SK-N-SH (cell line): ENCODE measurements at regions not wholly inside any gene's neighbourhood (a gene's known extent, or its start where the extent isn't known, plus 50 kb on each side); places are given as distances from the start of the nearest gene placed in this dataset.

ENCODE experiments used
- CTCF ChIA-PET: fragments of 300-600, 350-600 bp; formaldehyde crosslinking; extraction: SDS; loops from one replicate; lab custom pipeline; 2021; lab: Yijun Ruan, JAX
- POLR2A ChIA-PET: fragments of 350-600 bp; sonication (Branson Sonifier 250); formaldehyde crosslinking; extraction: SDS; loops from one replicate; lab custom pipeline; 2020; ENCODE audit warnings: antibody characterized with exemption, inconsistent platforms; lab: Yijun Ruan, JAX
- DNase-seq: peaks from one replicate; pipeline ENCODE4 v3.0.0; 2012
- H2AFZ ChIP-seq: fragments of 200-600 bp; sonication (generic); 2 replicates; pipeline ENCODE4 v1.8.1; 2016; ENCODE audit warnings: antibody characterized with exemption, mild to moderate bottlenecking, low read depth
- H3F3A ChIP-seq: fragments of 200-600 bp; sonication (generic); replicated peaks from 2 replicates; pipeline ENCODE3; 2016; ENCODE audit warnings: antibody characterized with exemption, mild to moderate bottlenecking; ENCODE audit not compliant: insufficient read depth
- H3K27ac ChIP-seq, 2 experiments: fragments of 200-500 bp in 1 of 2; fragments of 200-600 bp in 1 of 2; sonication (Bioruptor generic) in 1 of 2; sonication (generic), shearing (Covaris generic) in 1 of 2; 2 replicates each; pipeline versions ENCODE4 v1.5.1 to v1.6.1; 2014 to 2016; ENCODE audit warnings: low read depth in 2 of 2, inconsistent platforms in 1 of 2, low read length in 1 of 2, mild to moderate bottlenecking in 1 of 2, mixed read lengths in 1 of 2
- H3K27me3 ChIP-seq: fragments of 200-600 bp; sonication (generic), shearing (Covaris generic); 2 replicates; pipeline ENCODE4 v1.6.1; 2016; ENCODE audit warnings: mixed run types; ENCODE audit not compliant: insufficient read depth
- H3K36me3 ChIP-seq, 2 experiments: fragments of 200-500 bp in 1 of 2; fragments of 200-600 bp in 1 of 2; sonication (Bioruptor generic) in 1 of 2; sonication (generic) in 1 of 2; replicated peaks in 1 of 2; 2 replicates each; pipeline versions ENCODE3 to v1.5.1; 2014 to 2016; ENCODE audit warnings: low read length in 1 of 2, mild to moderate bottlenecking in 1 of 2; ENCODE audit not compliant: insufficient read depth in 2 of 2, control insufficient read depth in 1 of 2
- H3K4me1 ChIP-seq, 2 experiments: fragments of 200-500 bp in 1 of 2; fragments of 200-600 bp in 1 of 2; sonication (Bioruptor generic) in 1 of 2; sonication (generic), shearing (Covaris generic) in 1 of 2; 2 replicates each; pipeline versions ENCODE4 v1.5.1 to v1.6.1; 2014 to 2016; ENCODE audit warnings: low read depth in 1 of 2, low read length in 1 of 2, mixed run types in 1 of 2; ENCODE audit not compliant: insufficient read depth in 2 of 2, control insufficient read depth in 1 of 2
- H3K4me2 ChIP-seq: fragments of 200-600 bp; sonication (generic), shearing (Covaris generic); 2 replicates; pipeline ENCODE4 v1.6.1; 2017; ENCODE audit warnings: mixed run types
- H3K4me3 ChIP-seq, 2 experiments: fragments of 200-500 bp in 1 of 2; fragments of 200-600 bp in 1 of 2; sonication (Bioruptor generic) in 1 of 2; sonication (generic), shearing (Covaris generic) in 1 of 2; 2 replicates each; pipeline versions ENCODE4 v1.5.1 to v1.8.1; 2014 to 2016; ENCODE audit warnings: low read depth in 2 of 2, inconsistent platforms in 1 of 2, low read length in 1 of 2, mild to moderate bottlenecking in 1 of 2, mixed read lengths in 1 of 2, moderate library complexity in 1 of 2
- H3K79me2 ChIP-seq: fragments of 200-600 bp; sonication (generic); 2 replicates; pipeline ENCODE4 v1.8.1; 2017; ENCODE audit warnings: mild to moderate bottlenecking; ENCODE audit not compliant: insufficient read depth
- H3K9ac ChIP-seq: fragments of 200-600 bp; sonication (generic); 2 replicates; pipeline ENCODE4 v1.6.1; 2017; ENCODE audit warnings: mixed run types
- H3K9me2 ChIP-seq: fragments of 200-600 bp; sonication (generic); 2 replicates; pipeline ENCODE4 v1.6.1; 2017; ENCODE audit warnings: mixed run types
- H3K9me3 ChIP-seq: fragments of 200-600 bp; sonication (generic); 2 replicates; pipeline ENCODE4 v1.6.1; 2017; ENCODE audit warnings: mixed run types, mild to moderate bottlenecking, moderate library complexity
- H4K20me1 ChIP-seq: fragments of 200-600 bp; sonication (generic); 2 replicates; pipeline ENCODE4 v1.6.1; 2017; ENCODE audit warnings: mild to moderate bottlenecking, mixed run types; ENCODE audit not compliant: insufficient read depth
- EP300 ChIP-seq, 2 experiments: IDR thresholded peaks; 2 replicates each; pipeline versions ENCODE4 v1.4.0 to v1.6.1; 2012; ENCODE audit warnings: borderline replicate concordance in 1 of 2, low read depth in 1 of 2, low read length in 1 of 2
- EZH2phosphoT487 ChIP-seq: fragments of 200-600 bp; sonication (generic); IDR thresholded peaks from 2 replicates; pipeline ENCODE4 v1.6.1; 2017; ENCODE audit warnings: low read depth, mixed run types, mild to moderate bottlenecking, antibody characterized with exemption, moderate library complexity, borderline replicate concordance
- FOSL2 ChIP-seq: IDR thresholded peaks from 2 replicates; pipeline ENCODE4 v1.4.0; 2012; ENCODE audit warnings: low read depth, mild to moderate bottlenecking, moderate library complexity, borderline replicate concordance
- FOXM1 ChIP-seq: IDR thresholded peaks from 2 replicates; pipeline ENCODE4 v1.4.0; 2012; ENCODE audit warnings: low read depth, mild to moderate bottlenecking
- GATA2 ChIP-seq: sonication (generic); formaldehyde crosslinking; IDR thresholded peaks from 2 replicates; pipeline ENCODE4 v1.5.0; 2020; ENCODE audit warnings: mild to moderate bottlenecking, missing genetic modification reagents
- JUND ChIP-seq: IDR thresholded peaks from 2 replicates; pipeline ENCODE4 v1.4.0; 2012
- NFIC ChIP-seq: IDR thresholded peaks from 2 replicates; pipeline ENCODE4 v1.4.0; 2012; ENCODE audit warnings: borderline replicate concordance
- POLR2AphosphoS5 ChIP-seq: IDR thresholded peaks from 2 replicates; pipeline ENCODE4 v1.6.1; 2012; ENCODE audit warnings: low read depth, low read length
- RAD21 ChIP-seq: IDR thresholded peaks from 2 replicates; pipeline ENCODE4 v1.6.1; 2012; ENCODE audit warnings: mild to moderate bottlenecking, low read length
- RXRA ChIP-seq: IDR thresholded peaks from 2 replicates; pipeline ENCODE4 v1.4.0; 2012; ENCODE audit warnings: low read depth, mild to moderate bottlenecking, borderline replicate concordance
- SIN3A ChIP-seq: IDR thresholded peaks from 2 replicates; pipeline ENCODE4 v1.6.1; 2012; ENCODE audit warnings: low read depth, mild to moderate bottlenecking, low read length, moderate library complexity, borderline replicate concordance
- TEAD4 ChIP-seq: IDR thresholded peaks from 2 replicates; pipeline ENCODE4 v1.4.0; 2012; ENCODE audit warnings: mild to moderate bottlenecking, borderline replicate concordance; ENCODE audit not compliant: insufficient read depth
- WGBS: methylation state at CpG from one replicate; pipeline ENCODE4 v1.1.6; 2017; ENCODE audit warnings: low lambda C conversion rate; 5-methylcytosine and 5-hydroxymethylcytosine counted together
- TF ChIP-seq, protein P1 (sequence below): IDR thresholded peaks from 2 replicates; pipeline ENCODE4 v1.4.0; 2012; ENCODE audit warnings: low read depth
- TF ChIP-seq, protein P2 (sequence below): fragments of 200-600 bp; sonication (generic); IDR thresholded peaks from 2 replicates; pipeline ENCODE4 v1.6.1; 2017; ENCODE audit warnings: antibody characterized with exemption, mild to moderate bottlenecking, moderate library complexity
- TF ChIP-seq, protein P3 (sequence below): IDR thresholded peaks from 2 replicates; pipeline ENCODE4 v1.4.0; 2012; ENCODE audit warnings: low read depth, borderline replicate concordance
- TF ChIP-seq, protein P4 (sequence below): IDR thresholded peaks from 2 replicates; pipeline ENCODE4 v1.6.1; 2012; ENCODE audit warnings: mild to moderate bottlenecking, low read depth, low read length, moderate library complexity
- TF ChIP-seq, protein P5 (sequence below): fragments of 150-350 bp; IDR thresholded peaks from 2 replicates; pipeline ENCODE4 v1.6.1; 2016; ENCODE audit warnings: mild to moderate bottlenecking, low read depth, low read length

DNA sequence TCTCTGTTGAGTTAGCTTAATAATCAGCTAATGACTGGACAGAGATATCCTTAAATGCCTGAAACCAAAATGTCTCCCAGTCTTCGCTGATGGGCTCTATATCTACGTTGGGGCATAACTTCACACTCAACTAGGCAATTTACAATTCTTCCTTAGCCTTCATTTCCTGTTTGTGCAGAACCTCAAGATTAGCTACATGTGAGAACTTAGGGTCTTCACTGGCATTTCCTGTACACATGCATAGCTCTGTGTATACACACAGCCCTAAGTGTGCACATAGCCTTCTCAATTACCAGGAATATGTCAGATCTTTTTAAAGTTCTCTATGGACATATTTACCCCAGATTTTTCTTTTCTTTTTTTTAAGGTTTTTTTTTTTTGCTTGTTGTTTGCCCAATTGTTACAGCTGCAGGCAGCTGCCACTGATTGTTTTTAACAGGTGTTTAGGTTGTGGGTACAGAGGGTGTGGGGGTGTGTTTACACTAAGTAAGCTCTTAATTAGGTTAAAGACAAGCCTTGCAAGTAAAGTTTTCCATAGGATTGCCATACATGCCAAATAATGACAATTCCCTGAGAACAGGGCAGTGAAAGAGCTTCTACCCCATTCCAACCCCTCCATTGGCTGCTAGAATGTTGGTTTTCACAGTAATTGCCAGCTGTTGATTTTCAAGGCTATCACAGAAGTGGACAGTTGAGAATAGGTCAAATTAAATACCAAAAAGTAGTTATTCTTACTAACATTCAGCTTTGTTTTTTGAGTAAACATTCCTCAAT is 441.0 kb downstream of the TLE4 start:
- Histone ChIP-seq H3K79me2 (no peaks in the 10 kb centered on the region), H3K9me3 (no peaks in the 10 kb centered on the region), H3K36me3 (no peaks in the 10 kb centered on the region), H3K27ac (no peak overlapping the region), H4K20me1 (no peaks in the 10 kb centered on the region), H3K9me2 (no peaks in the 10 kb centered on the region), H3K4me1 (no peaks in the 10 kb centered on the region), H3F3A (no peaks in the 10 kb centered on the region), H3K4me2 (no peak overlapping the region), H3K4me3 (no peak overlapping the region), H3K9ac (no peak overlapping the region), H3K27me3 (no peaks in the 10 kb centered on the region), H2AFZ (no peak overlapping the region)
- TF ChIP-seq EZH2phosphoT487, result no peak
- TF ChIP-seq, protein P1, sequence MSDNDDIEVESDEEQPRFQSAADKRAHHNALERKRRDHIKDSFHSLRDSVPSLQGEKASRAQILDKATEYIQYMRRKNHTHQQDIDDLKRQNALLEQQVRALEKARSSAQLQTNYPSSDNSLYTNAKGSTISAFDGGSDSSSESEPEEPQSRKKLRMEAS, result no peak
- TF ChIP-seq, protein P2, sequence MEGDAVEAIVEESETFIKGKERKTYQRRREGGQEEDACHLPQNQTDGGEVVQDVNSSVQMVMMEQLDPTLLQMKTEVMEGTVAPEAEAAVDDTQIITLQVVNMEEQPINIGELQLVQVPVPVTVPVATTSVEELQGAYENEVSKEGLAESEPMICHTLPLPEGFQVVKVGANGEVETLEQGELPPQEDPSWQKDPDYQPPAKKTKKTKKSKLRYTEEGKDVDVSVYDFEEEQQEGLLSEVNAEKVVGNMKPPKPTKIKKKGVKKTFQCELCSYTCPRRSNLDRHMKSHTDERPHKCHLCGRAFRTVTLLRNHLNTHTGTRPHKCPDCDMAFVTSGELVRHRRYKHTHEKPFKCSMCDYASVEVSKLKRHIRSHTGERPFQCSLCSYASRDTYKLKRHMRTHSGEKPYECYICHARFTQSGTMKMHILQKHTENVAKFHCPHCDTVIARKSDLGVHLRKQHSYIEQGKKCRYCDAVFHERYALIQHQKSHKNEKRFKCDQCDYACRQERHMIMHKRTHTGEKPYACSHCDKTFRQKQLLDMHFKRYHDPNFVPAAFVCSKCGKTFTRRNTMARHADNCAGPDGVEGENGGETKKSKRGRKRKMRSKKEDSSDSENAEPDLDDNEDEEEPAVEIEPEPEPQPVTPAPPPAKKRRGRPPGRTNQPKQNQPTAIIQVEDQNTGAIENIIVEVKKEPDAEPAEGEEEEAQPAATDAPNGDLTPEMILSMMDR, result no peak
- TF ChIP-seq TEAD4, result no peak
- TF ChIP-seq, protein P3, sequence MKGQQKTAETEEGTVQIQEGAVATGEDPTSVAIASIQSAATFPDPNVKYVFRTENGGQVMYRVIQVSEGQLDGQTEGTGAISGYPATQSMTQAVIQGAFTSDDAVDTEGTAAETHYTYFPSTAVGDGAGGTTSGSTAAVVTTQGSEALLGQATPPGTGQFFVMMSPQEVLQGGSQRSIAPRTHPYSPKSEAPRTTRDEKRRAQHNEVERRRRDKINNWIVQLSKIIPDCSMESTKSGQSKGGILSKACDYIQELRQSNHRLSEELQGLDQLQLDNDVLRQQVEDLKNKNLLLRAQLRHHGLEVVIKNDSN, result no peak
- no peak for TF ChIP-seq FOSL2
- TF ChIP-seq POLR2AphosphoS5, result no peak
- no peak for TF ChIP-seq RXRA
- no peak for TF ChIP-seq RAD21
- TF ChIP-seq, protein P4, sequence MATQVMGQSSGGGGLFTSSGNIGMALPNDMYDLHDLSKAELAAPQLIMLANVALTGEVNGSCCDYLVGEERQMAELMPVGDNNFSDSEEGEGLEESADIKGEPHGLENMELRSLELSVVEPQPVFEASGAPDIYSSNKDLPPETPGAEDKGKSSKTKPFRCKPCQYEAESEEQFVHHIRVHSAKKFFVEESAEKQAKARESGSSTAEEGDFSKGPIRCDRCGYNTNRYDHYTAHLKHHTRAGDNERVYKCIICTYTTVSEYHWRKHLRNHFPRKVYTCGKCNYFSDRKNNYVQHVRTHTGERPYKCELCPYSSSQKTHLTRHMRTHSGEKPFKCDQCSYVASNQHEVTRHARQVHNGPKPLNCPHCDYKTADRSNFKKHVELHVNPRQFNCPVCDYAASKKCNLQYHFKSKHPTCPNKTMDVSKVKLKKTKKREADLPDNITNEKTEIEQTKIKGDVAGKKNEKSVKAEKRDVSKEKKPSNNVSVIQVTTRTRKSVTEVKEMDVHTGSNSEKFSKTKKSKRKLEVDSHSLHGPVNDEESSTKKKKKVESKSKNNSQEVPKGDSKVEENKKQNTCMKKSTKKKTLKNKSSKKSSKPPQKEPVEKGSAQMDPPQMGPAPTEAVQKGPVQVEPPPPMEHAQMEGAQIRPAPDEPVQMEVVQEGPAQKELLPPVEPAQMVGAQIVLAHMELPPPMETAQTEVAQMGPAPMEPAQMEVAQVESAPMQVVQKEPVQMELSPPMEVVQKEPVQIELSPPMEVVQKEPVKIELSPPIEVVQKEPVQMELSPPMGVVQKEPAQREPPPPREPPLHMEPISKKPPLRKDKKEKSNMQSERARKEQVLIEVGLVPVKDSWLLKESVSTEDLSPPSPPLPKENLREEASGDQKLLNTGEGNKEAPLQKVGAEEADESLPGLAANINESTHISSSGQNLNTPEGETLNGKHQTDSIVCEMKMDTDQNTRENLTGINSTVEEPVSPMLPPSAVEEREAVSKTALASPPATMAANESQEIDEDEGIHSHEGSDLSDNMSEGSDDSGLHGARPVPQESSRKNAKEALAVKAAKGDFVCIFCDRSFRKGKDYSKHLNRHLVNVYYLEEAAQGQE, result no peak
- TF ChIP-seq EP300 (IDR thresholded peaks at IDR 0.05; ENCODE audit: borderline replicate concordance in 1 of 2, low read depth in 1 of 2, low read length in 1 of 2), result no peak
- no peak for TF ChIP-seq GATA2 (CRISPR knock-in tag)
- TF ChIP-seq, protein P5, sequence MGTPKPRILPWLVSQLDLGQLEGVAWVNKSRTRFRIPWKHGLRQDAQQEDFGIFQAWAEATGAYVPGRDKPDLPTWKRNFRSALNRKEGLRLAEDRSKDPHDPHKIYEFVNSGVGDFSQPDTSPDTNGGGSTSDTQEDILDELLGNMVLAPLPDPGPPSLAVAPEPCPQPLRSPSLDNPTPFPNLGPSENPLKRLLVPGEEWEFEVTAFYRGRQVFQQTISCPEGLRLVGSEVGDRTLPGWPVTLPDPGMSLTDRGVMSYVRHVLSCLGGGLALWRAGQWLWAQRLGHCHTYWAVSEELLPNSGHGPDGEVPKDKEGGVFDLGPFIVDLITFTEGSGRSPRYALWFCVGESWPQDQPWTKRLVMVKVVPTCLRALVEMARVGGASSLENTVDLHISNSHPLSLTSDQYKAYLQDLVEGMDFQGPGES, result no peak
- no peak for TF ChIP-seq NFIC
- TF ChIP-seq SIN3A, result no peak
- no peak for TF ChIP-seq FOXM1
- TF ChIP-seq JUND, result no peak
- WGBS, result 27% methylated on average over 2 of the region's 2 CpGs
- POLR2A ChIA-PET, result no interaction called here
- no peak for DNase-seq
- CTCF ChIA-PET, result interaction anchor here (0.6 kb wide), 1 partner anchor 281 kb away, joined by 3 read pairs; no protein-coding TSS in a partner anchor
